ENCODE measurements at regions not wholly inside any gene's neighbourhood (a gene's known extent, or its start where the extent isn't known, plus 50 kb on each side); places are given as distances from the start of the nearest gene placed in this dataset.

GRCh38 chr3:72641684-72642083 is 206.6 kb downstream of the SHQ1 start:
- TF ChIP-seq CTCF (IDR thresholded peaks at IDR 0.05) (no peak), POLR2A (IDR thresholded peaks at IDR 0.05; ENCODE audit: low read depth) (no peak), EP300 (IDR thresholded peaks at IDR 0.05) (no peak), POLR2AphosphoS5 (IDR thresholded peaks at IDR 0.05) (no peak)

Data from esophagus muscularis mucosa (tissue), 4 donors.